H9 (cell line): ENCODE measurements at regions not wholly inside any gene's neighbourhood (a gene's known extent, or its start where the extent isn't known, plus 50 kb on each side); places are given as distances from the start of the nearest gene placed in this dataset.

ENCODE experiments used
- DNase-seq: peaks from one replicate; pipeline ENCODE4 v3.0.0-alpha.2; 2017
- H2AFZ ChIP-seq: one replicate; pipeline ENCODE4 v1.6.1; 2013; ENCODE audit warnings: mild to moderate bottlenecking, low read length, control low read depth, moderate library complexity
- H2AK5ac ChIP-seq: 2 replicates; pipeline ENCODE4 v1.6.1; 2013; ENCODE audit warnings: low read length, control low read depth, mixed read lengths; ENCODE audit not compliant: insufficient read length
- H2BK120ac ChIP-seq: one replicate; pipeline ENCODE4 v1.6.1; 2013; ENCODE audit warnings: low read depth, mild to moderate bottlenecking, low read length, control low read depth, inconsistent platforms; ENCODE audit not compliant: poor library complexity, severe bottlenecking
- H2BK12ac ChIP-seq: 2 replicates; pipeline ENCODE4 v1.6.1; 2013; ENCODE audit warnings: low read length, control low read depth, mixed read lengths, low read depth; ENCODE audit not compliant: insufficient read length
- H2BK15ac ChIP-seq: 2 replicates; pipeline ENCODE4 v1.6.1; 2013; ENCODE audit warnings: low read depth, low read length, control low read depth
- H2BK20ac ChIP-seq: one replicate; pipeline ENCODE4 v1.6.1; 2013; ENCODE audit warnings: low read depth, mild to moderate bottlenecking, low read length, control low read depth, inconsistent platforms; ENCODE audit not compliant: poor library complexity, severe bottlenecking
- H2BK5ac ChIP-seq: 2 replicates; pipeline ENCODE4 v1.6.1; 2013; ENCODE audit warnings: low read length, control low read depth, mixed read lengths; ENCODE audit not compliant: insufficient read length
- H3K14ac ChIP-seq: 2 replicates; pipeline ENCODE4 v1.6.1; 2013; ENCODE audit warnings: low read length, control low read depth; ENCODE audit not compliant: insufficient read depth
- H3K18ac ChIP-seq: 2 replicates; pipeline ENCODE4 v1.6.1; 2013; ENCODE audit warnings: low read depth, mild to moderate bottlenecking, mixed read lengths, low read length, control low read depth; ENCODE audit not compliant: insufficient read length
- H3K23ac ChIP-seq: 2 replicates; pipeline ENCODE4 v1.6.1; 2013; ENCODE audit warnings: low read length, control low read depth, mixed read lengths, low read depth; ENCODE audit not compliant: insufficient read length
- H3K23me2 ChIP-seq: 2 replicates; pipeline ENCODE4 v1.6.1; 2013; ENCODE audit warnings: low read depth, mild to moderate bottlenecking, mixed read lengths, low read length, control low read depth; ENCODE audit not compliant: insufficient read length, poor library complexity, severe bottlenecking
- H3K27ac ChIP-seq: 2 replicates; pipeline ENCODE4 v1.5.1; 2013; ENCODE audit warnings: low read length, control low read depth, mixed read lengths, low read depth; ENCODE audit not compliant: insufficient read length
- H3K27me3 ChIP-seq: 2 replicates; pipeline ENCODE4 v1.6.1; 2013; ENCODE audit warnings: low read length, control low read depth, inconsistent platforms; ENCODE audit not compliant: insufficient read depth
- H3K4ac ChIP-seq: 2 replicates; pipeline ENCODE4 v1.6.1; 2013; ENCODE audit warnings: low read depth, mild to moderate bottlenecking, control low read depth, inconsistent platforms, low read length, moderate library complexity
- H3K4me1 ChIP-seq: 2 replicates; pipeline ENCODE4 v1.6.1; 2013; ENCODE audit warnings: low read length, control low read depth, inconsistent platforms; ENCODE audit not compliant: insufficient read depth
- H3K4me2 ChIP-seq: 2 replicates; pipeline ENCODE4 v1.6.1; 2013; ENCODE audit warnings: low read length, control low read depth, mixed read lengths; ENCODE audit not compliant: insufficient read length, insufficient read depth
- H3K56ac ChIP-seq: 2 replicates; pipeline ENCODE4 v1.6.1; 2013; ENCODE audit warnings: low read depth, mild to moderate bottlenecking, mixed read lengths, low read length, control low read depth; ENCODE audit not compliant: insufficient read length
- H3K79me1 ChIP-seq: 2 replicates; pipeline ENCODE4 v1.6.1; 2013; ENCODE audit warnings: low read depth, mild to moderate bottlenecking, moderate library complexity, low read length, control low read depth, inconsistent platforms; ENCODE audit not compliant: insufficient read depth, poor library complexity, severe bottlenecking
- H3K79me2 ChIP-seq: 2 replicates; pipeline ENCODE4 v1.6.1; 2013; ENCODE audit warnings: low read length, control low read depth, inconsistent platforms; ENCODE audit not compliant: insufficient read depth
- H3K9ac ChIP-seq: 2 replicates; pipeline ENCODE4 v1.6.1; 2013; ENCODE audit warnings: low read length, control low read depth, mixed read lengths; ENCODE audit not compliant: insufficient read length; ENCODE audit errors: extremely low read depth
- H3K9me3 ChIP-seq: one replicate; pipeline ENCODE4 v1.6.1; 2013; ENCODE audit warnings: low read depth, low read length, inconsistent platforms; ENCODE audit not compliant: control insufficient read depth
- H3T11ph ChIP-seq: one replicate; pipeline ENCODE4 v1.6.1; 2013; ENCODE audit warnings: mild to moderate bottlenecking, low read length, control low read depth, inconsistent platforms
- H4K20me1 ChIP-seq: one replicate; pipeline ENCODE4 v1.6.1; 2013; ENCODE audit not compliant: control insufficient read depth, insufficient read length, insufficient read depth
- H4K5ac ChIP-seq: 2 replicates; pipeline ENCODE4 v1.6.1; 2013; ENCODE audit warnings: low read depth, mild to moderate bottlenecking, mixed read lengths, low read length, control low read depth; ENCODE audit not compliant: insufficient read length
- H4K8ac ChIP-seq: replicated peaks from 2 replicates; pipeline ENCODE4 v1.6.1; 2013; ENCODE audit warnings: low read length, control low read depth, mixed read lengths, low read depth; ENCODE audit not compliant: insufficient read length
- H4K91ac ChIP-seq: 2 replicates; pipeline ENCODE4 v1.6.1; 2013; ENCODE audit warnings: low read depth, mild to moderate bottlenecking, moderate library complexity, mixed read lengths, low read length, control low read depth; ENCODE audit not compliant: insufficient read length
- H3K27ac Mint-ChIP-seq, 3 experiments: 2 replicates in 2 of 3; 3 replicates in 1 of 3; pipeline ENCODE4 v1.8.0; 2020 to 2021; ENCODE audit warnings: mixed read lengths in 3 of 3, mild to moderate bottlenecking in 1 of 3, moderate library complexity in 1 of 3
- H3K27me3 Mint-ChIP-seq: 2 replicates; pipeline ENCODE4 v1.8.0; 2021; ENCODE audit warnings: low read depth, mild to moderate bottlenecking, moderate library complexity, mixed read lengths
- H3K36me3 Mint-ChIP-seq, 3 experiments: 2 replicates in 2 of 3; 3 replicates in 1 of 3; pipeline ENCODE4 v1.8.0; 2020 to 2021; ENCODE audit warnings: low read depth in 3 of 3, mixed read lengths in 3 of 3; ENCODE audit not compliant: insufficient read depth in 1 of 3
- H3K4me1 Mint-ChIP-seq, 2 experiments: 2 replicates each; pipeline ENCODE4 v1.8.0; 2020; ENCODE audit warnings: mixed read lengths in 2 of 2
- H3K4me3 Mint-ChIP-seq, 2 experiments: 2 replicates in 1 of 2; 3 replicates in 1 of 2; pipeline ENCODE4 v1.8.0; 2020 to 2021; ENCODE audit warnings: mild to moderate bottlenecking in 2 of 2, mixed read lengths in 2 of 2, moderate library complexity in 1 of 2
- H3K9me3 Mint-ChIP-seq, 2 experiments: 2 replicates in 1 of 2; 3 replicates in 1 of 2; pipeline ENCODE4 v1.8.0; 2020; ENCODE audit warnings: mild to moderate bottlenecking in 2 of 2, mixed read lengths in 2 of 2, moderate library complexity in 1 of 2
- CTCF ChIP-seq: fragments of 200-600 bp; sonication (generic); conservative IDR thresholded peaks from 3 replicates; pipeline ENCODE4 v1.8.0; 2021; ENCODE audit warnings: antibody characterized with exemption, mild to moderate bottlenecking
- WGBS: extraction: QIAGEN DNeasy Blood & Tissue Kit; methylation state at CpG from one replicate; pipeline ENCODE4 v1.1.7; 2013; ENCODE audit warnings: missing lambda C conversion rate, low lambda C conversion rate, mixed read lengths; ENCODE audit not compliant: insufficient read length; ENCODE audit errors: extremely low coverage; 5-methylcytosine and 5-hydroxymethylcytosine counted together

DNA sequence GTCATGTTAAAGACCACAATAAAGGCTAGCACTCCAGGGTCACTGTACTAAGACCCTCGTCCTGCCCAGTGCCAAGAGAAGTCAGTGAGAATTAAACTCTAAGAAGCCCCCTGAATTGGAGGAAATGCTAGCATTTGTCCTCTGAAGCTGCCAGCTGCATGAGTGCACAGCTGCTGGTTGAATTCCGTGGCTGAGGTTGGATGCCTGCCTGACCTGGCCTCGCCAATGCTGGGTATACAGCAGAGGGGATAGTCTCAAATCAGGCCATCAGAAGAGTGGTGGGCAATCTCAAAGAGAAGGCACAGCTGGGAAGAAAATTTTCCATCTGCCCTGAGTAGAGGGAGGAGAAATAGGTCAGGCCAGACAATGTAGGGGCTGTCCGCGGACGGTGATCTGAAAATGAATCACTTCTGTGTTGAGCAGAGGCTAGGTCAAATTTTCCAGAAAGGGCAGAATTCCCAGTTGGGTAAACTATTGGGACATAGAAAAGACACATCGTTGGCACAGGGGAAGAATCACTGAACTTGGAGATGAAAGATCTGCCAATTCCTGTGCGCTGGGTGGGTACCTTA lies 110.5 kb upstream of the AGAP1 start:
- no peaks in the 10 kb centered on the region for H3K36me3 Mint-ChIP-seq
- no peaks in the 10 kb centered on the region for H4K20me1 ChIP-seq
- peaks cover 2 to 3% of the 10 kb centered on the region in 2 experiments; a peak in 3 of 5 replicates for H3K9me3 Mint-ChIP-seq
- no peak overlapping the region for H2AFZ ChIP-seq
- H3K4me2 ChIP-seq: no peak overlapping the region
- no peak overlapping the region for H2BK12ac ChIP-seq
- peaks cover 14 to 23% of the 10 kb centered on the region in 2 experiments for H3K4me1 Mint-ChIP-seq
- H3K27ac Mint-ChIP-seq: no peak overlapping the region
- peaks cover 3% of the 10 kb centered on the region; the same call in 1 of the 2 replicates for H3K27me3 Mint-ChIP-seq
- H3K23ac ChIP-seq: no peak overlapping the region
- H2BK15ac ChIP-seq: no peak overlapping the region
- H3K56ac ChIP-seq: no peak overlapping the region
- no peaks in the 10 kb centered on the region for H3K27me3 ChIP-seq
- no peaks in the 10 kb centered on the region for H3K9me3 ChIP-seq
- no peaks in the 10 kb centered on the region for H3K79me2 ChIP-seq
- no peak overlapping the region for H4K8ac ChIP-seq
- H2BK20ac ChIP-seq: no peak overlapping the region
- H3K79me1 ChIP-seq: no peaks in the 10 kb centered on the region
- no peak overlapping the region for H2AK5ac ChIP-seq
- no peak overlapping the region for H4K91ac ChIP-seq
- H3K4ac ChIP-seq: no peak overlapping the region
- DNase-seq: no peak
- H2BK120ac ChIP-seq: no peak overlapping the region
- H4K5ac ChIP-seq: no peak overlapping the region
- H3K4me3 Mint-ChIP-seq: no peak overlapping the region
- H3K9ac ChIP-seq: no peak overlapping the region
- H3K23me2 ChIP-seq: no peaks in the 10 kb centered on the region
- TF ChIP-seq CTCF: no peak
- no CpG with 5 or more reads among the region's 8 CpGs for WGBS
- no peak overlapping the region for H3T11ph ChIP-seq
- no peak overlapping the region for H2BK5ac ChIP-seq
- no peak overlapping the region for H3K18ac ChIP-seq
- no peak overlapping the region for H3K27ac ChIP-seq
- no peak overlapping the region for H3K14ac ChIP-seq
- peaks cover 9% of the 10 kb centered on the region; the same call in 1 of the 2 replicates for H3K4me1 ChIP-seq
